HG02642 (cell line): ENCODE measurements at regions not wholly inside any gene's neighbourhood (a gene's known extent, or its start where the extent isn't known, plus 50 kb on each side); places are given as distances from the start of the nearest gene placed in this dataset.
A peak's percentile ranks its signal among the peaks of the same experiment; 100 is the strongest.

Source experiments
- ATAC-seq: cut with Tn5 transposase; IDR thresholded peaks from one replicate; pipeline ENCODE4 v1.9.1; 2021; ENCODE audit warnings: mild to moderate bottlenecking; ENCODE audit not compliant: unreplicated experiment, poor library complexity

GRCh38 chrX:40207626-40208025, 109.9 kb upstream of the BCOR start:
- ATAC-seq: no peak

DNA sequence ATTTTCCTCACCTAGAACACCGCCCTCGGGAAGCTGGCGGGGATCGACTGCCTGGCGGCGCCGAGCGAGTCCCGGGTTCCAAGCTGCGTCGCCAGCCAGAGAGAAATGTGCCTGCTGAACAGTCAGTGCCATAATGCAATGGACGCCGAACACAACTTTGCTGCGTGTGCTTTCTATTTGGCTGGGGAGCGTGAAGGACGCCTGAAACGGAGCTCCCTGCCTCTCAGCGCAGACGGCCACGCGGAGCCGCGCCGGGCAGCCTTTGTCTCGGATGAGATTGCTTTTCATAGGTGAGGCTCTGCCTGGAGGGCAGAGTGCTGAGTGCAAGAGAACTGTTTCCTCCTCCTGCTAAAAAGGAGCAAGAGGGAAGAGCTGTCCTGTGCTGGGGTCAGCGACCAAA, 107.7 kb upstream of the BCOR start:
- ATAC-seq: no peak

- ATAC-seq: no peak
Observed at GRCh38 chrX:40202456-40202855, 104.7 kb upstream of the BCOR start.

DNA sequence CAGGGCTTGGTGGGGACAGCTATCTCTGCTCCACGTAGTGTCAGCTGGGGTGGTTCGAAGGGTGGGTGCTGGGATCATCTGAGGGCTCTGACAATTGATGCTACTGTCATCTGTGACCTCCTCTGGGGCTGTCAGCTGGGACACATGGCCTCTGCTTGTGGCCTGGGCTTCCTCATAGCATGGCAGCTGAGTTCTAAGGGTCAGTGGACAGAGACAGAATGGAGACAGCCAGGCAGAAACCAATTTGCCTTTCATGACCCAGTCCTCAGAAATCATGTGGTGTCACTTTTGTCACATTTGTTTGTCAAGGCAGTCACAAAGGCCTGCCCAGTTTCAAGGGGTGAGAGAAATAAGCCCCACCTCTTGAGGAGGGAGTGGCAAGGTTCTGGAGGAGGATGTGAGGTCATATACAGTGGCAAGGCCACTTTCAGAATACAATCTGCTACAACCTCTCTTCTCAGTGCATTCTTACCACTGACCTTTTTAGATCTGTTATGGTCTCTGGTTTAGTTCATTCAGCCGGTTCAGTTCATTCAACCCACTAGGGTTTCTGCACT, 103.6 kb upstream of the BCOR start:
- ATAC-seq: no peak

DNA sequence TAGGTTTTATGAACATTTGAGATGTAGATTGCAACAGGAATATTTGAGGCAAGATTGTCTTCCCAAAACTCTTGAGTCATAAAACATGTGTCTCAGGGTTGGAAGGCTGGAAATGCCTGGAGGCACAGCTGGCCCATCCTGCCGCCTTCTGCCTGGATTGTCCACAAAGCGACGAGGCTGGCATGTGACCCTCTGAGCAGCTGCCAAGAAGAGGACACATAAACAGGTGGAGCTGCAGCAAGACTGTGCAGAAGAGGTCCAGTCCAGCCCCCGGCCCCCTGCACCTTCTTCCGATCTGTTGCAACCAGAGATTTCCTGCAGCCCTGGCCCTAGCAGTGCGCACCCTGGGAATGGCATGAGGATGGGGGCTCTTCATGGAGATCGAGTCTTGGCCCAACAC, 101.9 kb upstream of the BCOR start:
- no peak for ATAC-seq

GRCh38 chrX:40197071-40197470, 99.3 kb upstream of the BCOR start:
- ATAC-seq: no peak

- ATAC-seq: no peak
Observed at GRCh38 chrX:40195368-40195767, 97.6 kb upstream of the BCOR start.

DNA sequence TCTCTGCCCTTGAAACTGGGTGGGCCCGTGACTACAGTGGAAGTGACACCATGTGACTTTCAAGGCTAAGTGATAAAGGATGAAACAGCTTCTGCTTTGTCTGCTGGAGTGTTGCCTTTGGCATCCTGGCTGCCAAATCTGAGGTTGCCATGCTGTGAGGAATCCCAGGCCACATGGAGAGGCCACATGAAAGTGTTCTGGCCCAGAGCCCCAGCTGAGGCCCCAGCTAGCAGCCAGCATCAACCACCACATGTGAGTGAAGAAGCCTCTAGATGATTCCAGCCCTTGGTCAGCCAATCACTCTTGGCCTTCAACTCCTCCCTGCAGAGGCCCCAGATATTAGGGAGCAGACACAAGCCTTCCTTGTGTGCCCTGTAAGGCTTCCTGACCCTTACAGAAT, 94.4 kb upstream of the BCOR start:
- ATAC-seq: no peak

DNA sequence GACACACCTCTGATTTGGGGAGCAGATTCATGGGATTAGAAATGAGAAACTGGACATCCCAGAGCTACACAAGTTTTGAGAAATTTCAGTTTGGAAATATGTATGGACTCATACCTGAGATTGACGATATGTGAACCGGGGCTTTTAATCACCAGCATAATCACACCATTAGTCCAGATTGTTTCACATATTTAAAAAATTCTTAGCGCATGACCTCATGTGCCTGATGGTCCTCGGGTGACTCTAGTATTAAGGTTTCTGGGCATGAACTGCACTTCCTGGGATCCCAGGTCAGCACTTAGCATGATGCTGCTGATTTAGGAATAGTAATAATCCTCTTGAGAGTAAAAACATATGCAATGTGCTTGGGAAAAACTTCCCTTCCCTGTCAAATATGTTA, 91.9 kb upstream of the BCOR start:
- no peak for ATAC-seq

DNA sequence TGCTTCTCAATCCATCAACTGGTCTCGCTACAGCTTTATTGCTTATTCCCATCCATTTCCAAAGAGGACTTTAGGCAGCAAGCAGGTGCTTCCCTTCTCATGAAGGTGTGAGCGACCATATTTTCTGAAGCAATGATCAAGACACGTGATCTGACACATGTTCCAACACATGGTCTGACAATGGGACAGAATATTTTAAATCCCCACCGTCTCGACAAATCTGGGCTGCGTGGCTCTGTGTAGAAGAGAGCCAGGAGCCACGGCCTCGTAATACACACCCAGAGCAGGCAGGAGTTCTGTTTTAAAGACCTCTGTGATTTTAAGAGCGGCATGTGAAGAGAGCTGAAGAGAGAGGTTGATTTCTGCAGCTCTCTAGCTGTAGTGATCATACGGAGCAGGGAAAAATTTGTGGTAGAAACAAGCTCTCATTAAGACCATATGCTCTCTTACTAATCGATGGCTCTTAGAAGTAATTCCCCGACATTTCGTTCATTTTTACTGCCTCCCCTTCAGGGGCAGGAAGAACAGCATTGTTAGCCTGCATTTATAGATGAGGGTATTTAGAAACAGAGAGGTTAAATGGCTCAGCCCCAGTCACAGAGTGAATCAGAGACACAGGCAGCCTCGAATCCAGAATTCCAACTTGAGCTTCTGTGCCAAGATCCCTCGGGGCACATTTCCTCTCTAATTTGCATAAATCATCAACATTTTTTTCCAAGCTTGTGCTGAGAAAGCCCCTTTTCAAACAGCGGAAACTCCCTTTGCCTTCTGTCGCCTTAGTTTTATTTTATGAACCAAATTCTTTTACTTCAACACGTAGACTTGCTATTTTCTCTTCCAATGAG, 91.0 kb upstream of the BCOR start:
- ATAC-seq: no peak

DNA sequence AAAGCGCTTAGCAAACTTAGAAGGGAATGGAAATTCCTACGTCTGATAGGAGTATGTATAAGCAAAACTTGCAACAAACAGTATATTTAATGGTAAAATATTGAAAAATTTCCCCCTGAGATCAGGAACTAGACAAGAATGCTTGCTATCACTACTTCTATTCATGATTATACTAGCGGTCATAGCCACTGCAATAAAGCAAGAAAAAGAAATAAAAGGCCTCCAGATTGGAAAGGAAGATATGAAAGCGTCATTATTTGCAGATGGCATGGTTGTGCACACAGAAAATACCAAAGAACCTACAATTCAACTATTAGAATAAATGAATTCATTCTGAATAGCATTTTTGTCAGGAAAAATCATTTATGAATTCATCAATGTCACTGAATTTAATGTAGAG, 87.2 kb upstream of the BCOR start:
- no peak for ATAC-seq

DNA sequence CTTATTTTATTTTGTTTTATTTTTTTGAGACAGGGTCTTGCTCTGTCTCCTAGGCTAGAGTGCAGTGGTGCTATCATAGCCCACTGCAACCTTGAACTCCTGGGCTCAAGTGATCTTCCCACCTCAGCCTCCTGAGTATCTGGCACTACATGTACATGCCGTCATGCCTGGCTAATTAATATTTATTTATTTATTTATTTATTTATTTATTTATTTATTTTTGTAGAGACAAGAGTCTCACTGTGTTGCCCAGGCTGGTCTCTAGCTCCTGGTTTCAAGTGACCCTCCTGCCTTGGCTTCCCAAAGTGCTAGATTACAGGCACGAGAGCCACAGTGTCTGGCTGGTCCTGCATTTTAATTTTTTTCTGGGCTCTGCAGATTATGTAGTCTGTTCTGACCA, 84.9 kb upstream of the BCOR start:
- ATAC-seq: no peak

DNA sequence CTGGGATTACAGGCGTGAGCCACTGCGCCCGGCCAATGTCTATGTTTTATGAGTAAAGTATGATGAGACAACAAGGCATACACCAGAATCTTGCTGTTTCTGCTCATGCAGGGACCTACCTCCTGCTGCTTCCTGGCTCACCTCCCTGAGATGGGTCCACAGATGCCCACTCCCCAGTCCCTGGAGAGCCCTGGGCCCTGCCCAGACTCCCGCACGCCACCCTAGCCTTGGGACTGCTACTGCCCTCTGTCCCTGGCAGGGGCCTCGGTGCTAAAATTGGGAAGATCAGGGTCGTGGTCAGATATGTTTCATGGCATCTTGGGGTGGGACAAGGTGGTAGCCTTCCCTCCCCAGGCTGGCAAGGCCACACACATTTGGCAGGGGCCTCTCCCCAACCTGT, 84.3 kb upstream of the BCOR start:
- no peak for ATAC-seq

- ATAC-seq: no peak
Observed at GRCh38 chrX:40179283-40179682, 81.5 kb upstream of the BCOR start.

DNA sequence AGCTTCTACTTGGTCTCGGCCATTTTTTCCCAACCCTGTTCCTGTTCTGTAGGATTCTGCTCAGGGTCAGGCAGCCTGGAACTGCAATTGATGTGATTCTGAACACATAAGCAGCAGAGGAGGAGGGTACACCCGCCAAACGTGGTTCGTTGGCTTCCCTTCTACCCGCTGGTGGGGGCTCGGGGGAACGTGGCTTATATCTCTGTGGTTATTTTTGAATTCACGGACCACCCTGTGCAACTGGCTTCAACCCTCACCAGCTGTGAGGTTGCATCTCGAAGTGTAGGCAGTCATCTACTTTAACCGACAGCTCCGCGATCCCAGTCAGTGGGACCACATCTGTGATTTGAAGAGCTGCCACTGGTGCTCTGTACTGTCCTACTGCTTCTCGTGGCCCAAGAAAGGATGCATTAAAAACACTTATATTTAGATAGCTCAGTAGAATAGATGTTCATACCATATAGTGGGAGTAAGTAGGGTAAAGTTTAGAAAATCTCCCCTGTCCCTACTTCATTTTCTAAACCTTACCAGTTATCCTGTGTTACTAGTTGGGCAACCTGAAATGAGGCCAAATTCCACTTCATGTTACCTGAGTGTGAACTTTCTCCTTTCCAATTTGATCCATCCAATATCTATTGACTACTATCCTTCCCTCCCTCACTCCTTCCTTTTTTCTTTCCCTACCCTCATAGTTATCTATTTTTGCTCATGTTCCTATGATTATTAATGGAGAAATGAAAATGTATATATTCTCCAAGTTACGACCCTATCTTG, 80.4 kb upstream of the BCOR start:
- no peak for ATAC-seq

- no peak for ATAC-seq
Observed at GRCh38 chrX:40177489-40177888, 79.7 kb upstream of the BCOR start.

GRCh38 chrX:40177117-40177430, 79.3 kb upstream of the BCOR start:
- ATAC-seq: no peak

DNA sequence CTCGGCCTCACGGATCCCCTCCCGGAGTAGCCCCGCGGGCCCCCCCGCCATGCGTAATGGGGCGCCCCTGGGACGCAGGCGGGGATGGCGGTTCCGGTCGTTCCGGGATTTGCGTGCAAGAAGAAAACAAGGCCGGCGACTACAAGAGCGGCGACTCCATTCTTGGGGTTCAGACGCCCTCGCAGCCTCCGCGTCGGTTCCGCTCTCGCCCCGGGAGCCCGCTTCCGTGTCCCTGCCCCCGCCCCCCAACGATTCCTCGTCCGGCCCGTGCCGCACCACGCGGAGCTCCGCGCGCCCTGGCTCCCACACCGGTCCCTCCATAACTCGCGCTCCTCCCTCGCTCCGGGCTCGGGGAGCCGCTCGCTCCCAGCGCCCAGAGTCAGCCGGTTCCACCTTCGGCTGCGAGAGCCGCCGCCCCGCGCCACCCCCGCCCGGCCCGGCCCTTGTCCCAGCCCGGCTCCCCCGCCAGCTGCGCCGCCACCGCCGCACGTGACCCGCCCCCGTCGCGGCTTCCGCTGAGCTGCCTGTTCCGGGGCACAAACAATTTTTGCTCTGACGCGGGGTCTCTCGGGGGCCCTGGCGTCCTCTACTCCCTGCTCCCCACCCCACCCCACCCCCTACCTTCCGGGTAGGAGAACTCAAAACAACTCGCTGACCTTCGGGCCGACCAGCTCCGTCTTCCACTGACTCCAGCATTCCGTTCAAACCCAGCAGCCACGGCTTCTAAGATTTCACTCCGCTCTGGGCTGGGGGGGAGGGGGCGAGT, 78.8 kb upstream of the BCOR start:
- peak; percentile 30 for ATAC-seq

- ATAC-seq: peak; percentile 47
Observed at GRCh38 chrX:40175511-40176350, 78.0 kb upstream of the BCOR start.
